NCI-H1092 treated with DMSO at 0.1 percent for 48 hours (cell line): ENCODE measurements at regions not wholly inside any gene's neighbourhood (a gene's known extent, or its start where the extent isn't known, plus 50 kb on each side); places are given as distances from the start of the nearest gene placed in this dataset.
"Not testable (repeated sequence)": the region's sequence is repeated elsewhere in the genome, so short reads cannot be mapped to it uniquely, and the experiment has no call there.

ENCODE experiments used
- DNase-seq: peaks from one replicate; lab custom pipeline; 2025; lab: John Stamatoyannopoulos, UW

- DNase-seq: not testable (repeated sequence)
These were observed 630.9 kb upstream of the ITGA1 start for GRCh38 chr5:52156809-52157208.

- not testable (repeated sequence) for DNase-seq
These were observed 621.9 kb upstream of the ITGA1 start for GRCh38 chr5:52165806-52166205.

DNA sequence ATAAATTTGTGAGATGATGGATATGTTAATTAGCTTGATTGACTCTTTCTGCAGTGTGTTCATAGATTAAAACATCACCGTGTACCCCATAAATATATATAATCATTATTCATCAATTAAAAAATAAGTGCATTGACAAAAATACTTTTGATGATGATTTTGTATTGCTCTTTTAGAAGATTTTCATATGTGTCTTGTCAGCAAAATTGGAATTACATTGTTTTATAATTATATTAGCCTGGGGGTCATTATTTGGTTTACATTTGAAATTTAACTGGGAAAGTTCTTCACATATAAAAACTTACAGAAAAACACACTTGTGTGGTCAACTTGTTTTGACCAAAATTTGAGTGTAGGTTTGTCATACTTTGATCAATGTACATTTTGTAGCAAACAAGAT lies 614.6 kb upstream of the ITGA1 start:
- no peak for DNase-seq

GRCh38 chr5:52177193-52177592 lies 610.5 kb upstream of the ITGA1 start:
- no peak for DNase-seq

GRCh38 chr5:52181403-52181802 lies 606.3 kb upstream of the ITGA1 start:
- no peak for DNase-seq

DNA sequence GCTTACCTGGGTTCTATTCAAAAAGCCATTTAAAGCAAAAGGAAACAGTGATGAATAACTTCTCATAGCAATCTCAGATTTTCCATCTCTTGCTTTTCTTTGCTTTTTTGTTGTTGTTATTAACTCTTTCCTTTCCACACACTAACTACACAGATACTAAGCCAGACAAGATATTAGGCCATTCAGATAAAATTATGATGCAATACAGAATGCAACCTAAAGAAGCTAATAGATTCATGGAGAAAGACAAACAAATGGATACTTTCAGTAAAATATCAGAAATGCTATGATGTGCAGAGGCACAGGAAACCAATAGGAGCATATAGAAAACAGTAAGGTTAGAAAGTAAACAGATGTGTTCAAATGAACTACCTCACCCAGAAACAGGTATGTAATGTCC lies 597.0 kb upstream of the ITGA1 start:
- no peak for DNase-seq

DNA sequence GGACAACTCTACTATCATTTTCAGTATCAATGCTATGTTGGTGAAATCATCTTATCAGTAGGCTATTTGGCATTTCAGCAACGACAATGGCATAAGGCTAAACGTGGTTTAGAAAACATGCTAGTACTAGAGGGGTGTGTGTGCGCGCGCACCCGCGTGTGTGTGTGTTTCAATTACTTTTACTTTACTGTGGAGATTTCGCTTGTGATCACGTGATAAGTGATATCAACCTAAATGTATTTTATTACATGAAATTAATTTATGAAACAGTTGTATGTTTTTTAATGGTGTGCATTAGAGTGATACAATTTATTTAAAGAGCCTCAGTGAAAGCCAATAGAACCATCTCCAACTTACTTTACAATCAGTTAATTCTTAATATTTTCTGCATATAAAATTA lies 587.9 kb upstream of the ITGA1 start:
- DNase-seq: no peak

DNA sequence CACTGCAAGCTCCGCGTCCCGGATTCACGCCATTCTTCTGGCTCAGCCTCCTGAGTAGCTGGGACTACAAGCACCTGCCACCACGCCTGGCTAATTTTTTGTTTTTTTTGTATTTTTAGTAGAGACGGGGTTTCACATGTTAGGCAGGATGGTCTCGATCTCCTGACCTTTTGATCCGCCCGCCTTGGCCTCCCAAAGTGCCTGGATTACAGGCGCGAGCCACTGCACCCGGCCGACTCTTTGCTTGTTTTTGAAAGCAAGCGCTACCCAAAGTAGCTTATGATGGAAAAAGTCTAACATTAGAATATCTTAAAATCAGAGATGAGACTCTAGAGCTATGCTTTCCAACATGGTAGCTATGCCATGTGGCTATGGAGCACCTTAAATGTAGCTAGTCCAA lies 585.5 kb upstream of the ITGA1 start:
- DNase-seq: no peak

GRCh38 chr5:52204310-52204709 lies 583.4 kb upstream of the ITGA1 start:
- DNase-seq: no peak
